CD4-positive, alpha-beta T cell treated with Interleukin-2 at 100 ng/mL for 4 hours (primary cell): ENCODE measurements at regions not wholly inside any gene's neighbourhood (a gene's known extent, or its start where the extent isn't known, plus 50 kb on each side); places are given as distances from the start of the nearest gene placed in this dataset.

Experiments
- DNase-seq: peaks from one replicate; pipeline ENCODE4 v3.0.0-alpha.2; 2020; ENCODE audit warnings: low spot score

- DNase-seq, result no peak
These were observed 216.0 kb downstream of the SNRPN start for GRCh38 chr15:25170781-25171110.

DNA sequence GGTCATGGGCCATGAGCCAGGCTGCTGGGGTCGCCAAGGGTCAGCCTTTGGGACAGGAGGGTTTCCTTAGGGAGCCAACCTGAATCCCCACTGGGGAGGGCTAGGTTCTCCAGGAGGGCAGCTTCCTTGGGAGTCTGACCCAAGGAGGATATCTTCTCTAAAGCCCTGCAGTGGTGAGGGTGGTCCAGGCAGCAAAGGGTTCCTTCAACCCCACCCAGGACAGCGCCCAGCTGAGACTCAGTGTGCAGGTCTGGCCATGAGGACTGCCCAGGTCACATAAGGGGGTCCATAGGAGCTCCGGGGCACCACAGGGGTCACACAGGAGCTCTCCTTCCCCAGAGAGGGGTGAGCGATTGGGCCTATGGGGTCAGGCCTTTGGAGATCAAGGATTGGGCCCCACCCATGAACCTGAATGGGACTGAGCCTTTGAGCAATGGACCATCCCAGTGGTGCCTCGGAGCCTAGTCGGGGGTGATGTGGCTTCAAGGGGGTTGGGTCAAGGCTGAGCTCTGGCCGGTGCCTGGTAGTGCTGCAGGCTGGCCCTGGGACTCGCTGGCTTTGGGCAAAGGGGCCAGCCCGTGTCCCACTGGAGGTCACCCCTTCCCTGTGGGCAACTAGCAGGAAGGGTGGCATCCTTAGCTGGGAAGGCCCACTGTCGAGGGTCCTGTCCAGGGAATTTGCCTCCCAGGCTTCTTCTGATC is 216.5 kb downstream of the SNRPN start:
- DNase-seq, result no peak

DNA sequence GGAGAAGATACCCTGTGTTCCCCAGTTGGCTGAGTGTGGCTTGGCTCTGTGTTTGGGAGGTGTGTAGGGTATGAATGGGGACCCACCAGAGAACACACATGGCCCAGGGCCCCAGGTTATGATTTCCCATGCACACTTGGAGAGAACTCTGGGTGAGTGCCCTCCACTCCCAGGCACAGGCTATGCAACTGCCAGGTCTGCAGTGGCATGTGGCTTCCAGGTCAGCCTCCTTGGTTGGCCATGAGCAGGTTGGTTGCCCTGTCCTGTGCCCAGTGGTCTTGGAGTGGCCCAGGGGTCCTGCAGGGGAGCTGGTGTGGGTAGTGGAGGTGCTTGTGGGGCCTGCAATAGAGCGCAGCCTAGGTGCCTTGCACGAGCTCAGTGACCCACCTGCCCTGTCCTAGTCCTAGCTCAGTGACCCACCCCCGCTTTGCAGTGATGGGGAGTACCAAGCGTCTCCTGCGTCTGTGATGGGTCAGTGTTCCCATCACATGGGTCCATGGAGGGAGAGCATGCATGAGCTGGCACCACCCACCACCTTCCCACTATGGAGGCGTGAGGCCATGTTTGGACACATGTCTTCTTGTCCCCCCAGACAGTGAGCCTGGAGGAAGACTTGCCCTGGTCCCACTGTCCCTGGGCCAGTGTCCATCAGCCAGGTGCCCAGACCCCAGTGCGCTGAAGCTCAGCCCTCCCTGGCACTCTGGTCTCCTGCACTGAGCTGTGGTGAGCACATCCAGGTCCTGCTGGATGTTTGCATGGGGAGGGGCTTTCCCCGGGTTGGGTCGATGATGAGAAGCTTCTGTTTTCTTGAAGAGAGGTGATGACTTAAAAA is 217.3 kb downstream of the SNRPN start:
- no peak for DNase-seq

DNA sequence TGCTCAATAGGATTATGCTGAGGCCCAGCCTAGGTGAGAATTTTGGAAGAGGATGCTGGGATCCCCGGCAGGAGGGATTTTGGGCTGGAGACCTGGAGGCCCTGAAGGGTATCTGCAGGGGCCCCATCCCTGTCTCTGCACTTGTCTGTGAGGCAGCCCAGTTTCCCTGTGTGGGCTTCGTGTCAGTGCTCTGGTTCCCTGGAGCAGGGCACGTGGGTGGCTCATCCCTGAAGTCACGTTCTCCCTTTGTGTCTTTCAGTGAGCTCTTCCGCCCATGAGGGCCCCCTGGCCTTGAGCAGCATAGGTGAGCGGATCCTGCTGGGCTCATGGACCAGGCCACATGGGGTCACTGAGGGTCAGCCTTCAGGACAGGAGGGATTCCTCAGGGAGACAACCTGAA is 217.9 kb downstream of the SNRPN start:
- DNase-seq, result no peak

DNA sequence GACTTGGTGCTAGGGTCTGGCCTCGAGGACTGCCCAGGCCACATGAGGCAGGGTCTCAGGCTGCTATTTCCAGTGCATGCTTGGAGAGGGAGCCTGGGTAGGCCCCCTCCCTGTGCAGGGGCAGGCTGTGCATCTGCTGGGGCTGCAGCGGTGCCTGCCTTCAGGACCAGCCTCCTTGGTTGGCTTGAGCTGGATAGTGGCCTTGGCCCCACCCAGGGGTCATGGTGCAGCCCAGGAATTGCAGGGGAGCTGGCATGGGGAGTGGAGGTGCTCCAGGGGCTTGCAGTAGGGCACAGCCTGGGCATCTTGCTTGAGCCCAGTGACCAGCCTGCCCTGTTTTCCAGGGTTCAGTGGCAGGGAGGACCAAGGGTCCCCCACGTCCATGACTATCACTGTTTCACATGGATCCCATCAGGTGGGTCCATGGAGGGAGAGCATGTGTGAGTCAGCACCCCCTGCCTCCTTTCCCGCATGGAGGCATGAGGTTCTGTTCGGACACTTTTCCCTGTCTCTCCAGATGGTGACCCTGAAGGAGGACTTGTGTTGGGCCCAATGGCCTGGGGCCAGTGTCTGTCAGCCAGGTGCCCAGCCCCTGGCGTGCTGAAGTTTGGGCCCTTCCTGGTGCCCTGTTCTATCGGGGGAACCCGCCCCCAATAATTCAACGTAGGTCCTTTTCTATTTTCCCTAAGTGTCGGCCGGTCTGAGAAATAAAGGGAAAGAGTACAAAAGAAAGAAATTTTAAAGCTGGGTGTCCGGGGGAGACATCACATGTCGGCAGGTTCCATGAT is 218.6 kb downstream of the SNRPN start:
- DNase-seq, result no peak

DNA sequence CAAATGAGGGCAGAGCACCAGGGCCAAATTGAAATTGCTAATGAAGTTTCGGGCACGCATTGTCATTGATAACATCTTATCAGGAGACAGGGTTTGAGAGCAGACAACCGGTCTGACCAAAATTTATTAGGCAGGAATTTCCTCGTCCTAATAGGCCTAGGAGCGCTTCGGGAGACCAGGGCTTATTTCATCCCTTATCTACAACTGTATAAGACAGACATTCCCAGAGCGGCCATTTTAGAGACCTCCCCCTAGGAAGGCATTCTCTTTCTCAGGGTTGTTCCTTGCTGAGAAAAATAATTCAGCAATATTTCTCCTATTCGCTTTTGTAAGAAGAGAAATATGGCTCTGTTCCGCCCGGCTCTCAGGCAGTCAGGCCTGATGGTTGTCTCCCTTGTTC is 219.4 kb downstream of the SNRPN start:
- DNase-seq, result peak; percentile 2

- no peak for DNase-seq
These were observed 220.4 kb downstream of the SNRPN start for GRCh38 chr15:25175033-25175788.

DNA sequence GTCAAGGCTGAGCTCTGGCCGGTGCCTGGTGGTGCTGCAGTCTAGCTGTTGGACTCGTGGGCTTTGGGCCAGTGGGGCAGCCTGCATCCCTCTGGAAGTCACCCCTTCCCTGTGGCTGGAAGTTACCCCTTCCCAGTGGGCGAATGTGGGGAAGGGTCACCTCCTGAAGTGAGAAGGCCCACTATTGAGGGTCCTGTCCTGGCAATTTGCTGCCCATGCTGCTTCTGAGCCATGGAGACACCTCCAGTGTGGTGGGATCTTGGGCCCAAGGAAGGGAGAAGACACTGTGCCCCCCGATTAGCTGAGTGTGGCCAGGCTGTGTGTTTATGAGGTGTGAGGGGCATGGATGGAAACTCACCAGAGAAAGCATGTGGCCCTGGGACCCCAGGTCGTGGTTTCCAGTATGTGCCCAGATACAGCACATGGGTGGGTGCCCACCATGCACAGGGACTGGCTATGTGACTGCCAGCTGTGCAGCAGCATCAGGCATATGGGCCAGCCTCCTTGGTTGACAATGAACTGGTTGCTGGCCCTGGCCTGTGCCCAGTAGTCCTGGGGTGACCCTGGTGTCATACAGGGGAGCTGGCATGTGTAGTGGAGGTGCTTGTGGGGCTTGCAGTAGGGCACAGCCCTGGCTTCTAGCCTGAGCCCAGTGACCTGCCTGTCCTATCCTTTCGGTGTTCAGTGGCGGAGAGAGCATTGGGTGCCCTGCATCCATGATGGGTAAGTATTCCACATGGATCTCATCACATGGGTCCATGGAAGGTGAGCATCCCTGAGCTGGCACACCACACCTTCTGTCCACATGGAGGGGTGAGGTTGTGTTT is 221.2 kb downstream of the SNRPN start:
- no peak for DNase-seq

GRCh38 chr15:25176616-25176923 is 221.8 kb downstream of the SNRPN start:
- DNase-seq, result no peak

GRCh38 chr15:25176991-25177954 is 222.5 kb downstream of the SNRPN start:
- DNase-seq, result no peak

GRCh38 chr15:25177955-25178801 is 223.4 kb downstream of the SNRPN start:
- DNase-seq, result no peak

DNA sequence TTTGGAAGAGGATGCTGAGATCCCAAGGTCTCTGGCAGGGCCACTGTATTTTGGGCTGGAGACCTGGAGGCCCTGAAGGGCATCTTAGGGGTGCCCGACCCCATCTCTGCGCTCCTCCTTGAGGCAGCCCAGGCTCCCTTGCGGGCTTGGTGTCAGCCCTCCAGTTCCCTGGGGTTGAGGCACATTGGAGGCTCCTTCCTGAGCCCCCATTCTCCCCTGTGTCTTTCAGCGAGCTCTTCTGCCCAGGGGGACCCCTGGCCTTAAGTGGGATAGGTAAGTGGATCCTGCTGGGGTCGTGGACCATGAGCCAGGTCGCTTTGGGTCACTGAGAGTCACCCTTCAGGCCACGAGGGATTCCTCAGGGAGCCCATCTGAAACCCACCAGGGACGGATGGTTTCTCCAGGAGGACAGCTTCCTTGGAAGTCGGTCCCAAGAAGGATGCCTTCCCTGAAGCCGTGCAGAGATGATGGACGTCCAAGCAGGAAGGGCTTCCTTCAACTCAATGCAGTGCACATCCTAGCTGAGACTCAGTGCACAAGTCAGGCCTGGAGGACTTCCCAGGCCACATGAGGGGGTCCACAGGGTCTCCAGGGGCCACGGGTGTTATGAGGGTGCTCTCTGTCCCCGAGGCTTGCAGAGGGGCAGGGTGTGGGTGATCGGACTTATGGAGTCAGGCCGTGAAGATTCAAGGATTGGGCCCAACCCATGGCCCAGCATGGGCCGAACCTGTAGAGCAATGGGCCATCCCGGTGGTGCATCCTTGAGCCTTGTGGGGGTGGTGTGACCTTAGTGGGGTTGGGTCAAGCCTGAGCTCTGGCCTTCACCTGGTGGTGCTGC is 224.3 kb downstream of the SNRPN start:
- DNase-seq, result no peak

GRCh38 chr15:25179673-25180511 is 225.1 kb downstream of the SNRPN start:
- DNase-seq, result no peak

DNA sequence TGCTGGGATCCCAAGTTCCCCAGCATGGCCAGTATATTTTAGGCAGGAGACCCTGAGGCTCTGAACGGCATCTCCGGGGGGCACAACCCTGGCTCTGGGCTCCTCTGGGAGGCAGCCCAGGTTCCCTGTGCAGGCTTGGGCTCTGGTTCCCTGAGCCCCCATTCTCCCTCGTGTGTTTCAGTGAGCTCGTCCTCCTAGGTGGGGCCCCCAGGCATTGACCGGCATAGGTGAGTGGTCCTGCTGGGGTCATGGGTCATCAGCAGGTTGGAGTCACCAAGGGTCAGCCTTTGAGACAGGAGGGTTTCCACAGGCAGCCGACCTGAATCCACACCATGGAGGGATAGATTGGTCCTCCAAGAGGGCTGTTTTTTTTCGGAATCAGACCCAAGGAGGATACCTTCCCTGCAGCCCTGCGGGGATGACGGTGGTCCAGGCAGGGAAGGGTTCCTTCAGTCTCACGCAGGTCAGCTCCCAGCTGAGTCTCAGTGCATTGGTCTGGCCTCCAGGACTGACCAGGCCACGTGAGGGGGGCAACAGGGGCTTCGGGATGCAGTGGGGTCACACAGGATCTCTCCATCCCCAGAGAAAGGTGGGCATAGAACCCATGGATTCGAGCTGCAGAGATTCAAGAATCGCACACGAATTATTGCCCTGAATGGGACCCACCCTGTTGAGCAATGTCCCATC is 226.0 kb downstream of the SNRPN start:
- no peak for DNase-seq

GRCh38 chr15:25181293-25182097 is 226.7 kb downstream of the SNRPN start:
- no peak for DNase-seq

DNA sequence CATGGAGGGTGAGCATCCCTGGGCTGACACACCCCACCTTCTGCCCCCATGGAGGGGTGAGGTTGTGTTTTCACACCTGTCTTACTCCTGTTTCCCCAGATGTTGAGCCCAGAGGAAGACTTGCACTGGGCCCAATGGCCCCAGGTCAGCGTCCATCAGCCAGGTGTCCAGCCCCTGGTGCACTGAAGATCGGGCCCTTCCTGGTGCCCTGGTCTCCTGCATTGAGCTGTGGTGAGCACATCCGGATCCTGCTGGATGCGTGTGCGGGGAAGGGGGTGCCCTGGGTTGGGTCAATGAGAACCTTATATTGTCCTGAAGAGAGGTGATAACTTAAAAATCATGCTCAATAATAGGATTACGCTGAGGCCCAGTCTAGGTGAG is 227.3 kb downstream of the SNRPN start:
- no peak for DNase-seq
